ENCODE measurements at regions not wholly inside any gene's neighbourhood (a gene's known extent, or its start where the extent isn't known, plus 50 kb on each side); places are given as distances from the start of the nearest gene placed in this dataset.
A peak's percentile ranks its signal among the peaks of the same experiment; 100 is the strongest.

GRCh38 chr1:235009561-235010306, 118.9 kb downstream of the TOMM20 start:
- no peak for DNase-seq

- no peak for DNase-seq
Observed at GRCh38 chr1:235009074-235009473, 119.6 kb downstream of the TOMM20 start.

GRCh38 chr1:235008239-235008638, 120.4 kb downstream of the TOMM20 start:
- DNase-seq, result no peak

DNA sequence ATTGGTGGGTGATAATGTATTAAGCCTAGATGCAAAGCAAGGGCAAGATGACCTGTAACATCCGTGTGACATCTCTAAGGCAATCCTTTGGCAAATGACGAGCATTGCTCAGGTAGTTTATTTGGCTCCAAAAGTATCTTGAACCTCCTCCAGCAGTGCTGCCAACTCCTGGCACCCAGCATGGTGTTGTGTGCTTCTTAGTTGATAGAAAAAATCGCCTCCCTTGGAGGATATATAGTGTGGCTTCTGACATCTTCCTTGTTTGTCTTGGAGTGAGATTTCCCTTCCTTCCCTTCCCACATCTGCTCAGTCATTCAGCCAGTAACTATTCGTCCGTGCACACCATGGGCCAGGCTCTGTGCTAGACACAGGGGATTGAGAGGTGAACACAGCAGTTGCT, 121.8 kb downstream of the TOMM20 start:
- DNase-seq, result no peak

GRCh38 chr1:235006132-235006721, 122.4 kb downstream of the TOMM20 start:
- DNase-seq, result no peak

DNA sequence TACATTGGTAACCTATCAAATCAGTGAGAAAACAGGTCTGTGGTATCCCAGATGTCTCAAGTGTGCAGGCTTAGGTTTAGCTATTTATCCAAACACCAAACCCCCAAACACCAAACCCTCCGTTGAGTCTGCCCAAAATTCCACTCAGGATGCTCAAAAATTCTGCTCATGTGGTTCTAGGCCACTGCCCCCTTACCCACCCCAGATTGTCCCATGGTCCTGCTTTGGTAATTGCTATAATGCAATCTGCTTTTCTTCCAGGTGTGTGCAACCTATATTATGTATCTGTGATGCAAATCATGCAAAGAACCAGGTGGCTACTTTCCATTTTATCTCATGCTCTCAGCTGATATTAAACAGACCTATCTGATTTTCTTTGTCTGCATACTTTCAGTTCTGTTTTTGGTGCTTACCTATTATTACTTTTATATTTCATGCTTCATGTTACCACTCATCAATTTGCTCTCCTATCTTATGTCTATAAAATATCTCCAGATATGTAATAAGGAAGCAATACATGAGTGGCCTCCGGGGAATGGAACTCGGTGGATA, 123.7 kb downstream of the TOMM20 start:
- no peak for DNase-seq

DNA sequence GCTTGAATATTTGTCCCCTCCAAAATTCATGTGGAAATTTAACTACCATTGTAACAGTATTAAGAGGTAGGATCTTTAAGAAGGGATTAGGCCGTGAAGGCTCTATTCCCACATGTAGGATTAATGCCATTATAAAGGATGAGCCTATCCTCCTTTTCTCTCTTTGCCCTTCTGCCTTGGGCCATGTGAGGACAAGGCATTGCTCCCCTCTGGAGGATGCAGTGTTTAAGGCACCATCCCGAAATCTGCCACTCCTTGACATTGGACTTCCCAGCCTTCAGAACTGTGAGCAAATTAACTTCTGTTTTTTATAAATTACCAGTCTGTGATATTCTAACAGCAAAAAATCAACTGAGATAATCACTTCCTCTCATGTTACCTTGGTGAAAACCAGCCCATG, 124.4 kb downstream of the TOMM20 start:
- DNase-seq, result no peak

- no peak for DNase-seq
Observed at GRCh38 chr1:235002706-235003300, 125.8 kb downstream of the TOMM20 start.

- no peak for DNase-seq
Observed at GRCh38 chr1:234999513-234999940, 129.1 kb downstream of the TOMM20 start.

DNA sequence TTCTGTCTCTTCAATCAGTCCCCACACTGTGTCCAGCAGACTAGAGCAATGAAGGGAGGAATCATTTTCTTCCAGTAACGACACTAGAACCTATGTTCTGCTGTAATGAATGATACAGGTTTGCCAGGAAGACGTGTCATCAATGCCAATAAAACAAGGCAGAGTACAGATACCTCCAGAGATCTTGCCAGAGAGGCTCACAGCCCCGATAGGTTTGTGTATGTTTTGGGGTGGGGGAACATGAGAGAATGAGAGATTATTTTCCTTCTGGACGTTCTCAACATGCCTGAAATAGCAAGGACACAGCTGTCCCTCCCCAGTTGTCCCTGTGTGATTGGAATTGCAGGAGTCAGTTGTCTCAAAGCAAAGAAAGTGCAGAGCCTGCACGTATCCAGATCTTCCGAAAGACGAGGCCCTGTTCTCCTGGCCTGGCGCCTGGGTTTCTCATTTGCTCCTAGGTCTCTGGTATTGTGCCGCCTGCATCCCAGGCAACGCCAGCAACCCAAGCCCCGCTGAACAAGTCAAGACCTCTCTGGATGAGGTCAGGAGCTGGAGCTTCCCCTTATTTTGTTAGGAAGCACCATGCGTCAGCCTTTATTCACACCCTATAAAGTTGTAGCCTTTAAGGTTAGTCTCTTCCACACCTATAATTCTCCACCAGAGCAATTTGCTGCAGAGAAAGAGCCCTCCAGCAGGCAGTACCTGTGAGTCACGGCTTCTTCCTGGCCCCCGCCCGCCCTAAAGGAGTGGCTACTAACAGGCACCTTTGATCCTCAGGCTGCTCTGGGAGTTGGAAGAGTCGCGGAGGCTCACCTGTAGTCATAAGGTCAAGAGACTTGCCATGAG, 130.5 kb downstream of the TOMM20 start:
- DNase-seq, result no peak

- DNase-seq, result peak; percentile 11
Observed at GRCh38 chr1:234997201-234997895, 131.3 kb downstream of the TOMM20 start.

DNA sequence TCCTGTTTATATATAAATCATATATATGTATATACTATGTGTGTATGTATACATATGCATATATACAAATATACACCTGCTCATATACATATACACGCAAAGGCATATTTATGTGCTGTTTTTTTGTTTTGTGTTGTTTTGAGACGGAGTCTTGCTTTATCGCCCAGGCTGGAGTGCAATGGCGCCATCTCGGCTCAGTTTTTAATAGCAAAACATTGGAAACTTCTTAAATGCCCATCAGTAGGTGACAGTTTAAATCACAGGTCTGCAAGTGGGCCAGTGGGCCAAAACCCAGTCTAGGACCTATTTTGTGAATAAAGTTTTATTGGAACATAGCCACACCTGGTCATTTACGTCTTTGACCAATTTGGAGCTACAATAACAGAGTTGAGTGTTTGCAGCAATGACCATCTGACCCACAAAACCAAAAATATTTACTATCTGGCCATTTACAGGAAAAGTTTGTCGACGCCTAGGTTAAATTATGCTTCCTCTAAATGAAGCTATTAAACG, 132.3 kb downstream of the TOMM20 start:
- DNase-seq, result no peak

GRCh38 chr1:234994436-234995295, 134.0 kb downstream of the TOMM20 start:
- DNase-seq, result no peak

GRCh38 chr1:234992065-234992464, 136.6 kb downstream of the TOMM20 start:
- DNase-seq, result no peak

- DNase-seq, result no peak
Observed at GRCh38 chr1:234990874-234991801, 137.5 kb downstream of the TOMM20 start.

- DNase-seq, result no peak
Observed at GRCh38 chr1:234990328-234990675, 138.3 kb downstream of the TOMM20 start.

DNA sequence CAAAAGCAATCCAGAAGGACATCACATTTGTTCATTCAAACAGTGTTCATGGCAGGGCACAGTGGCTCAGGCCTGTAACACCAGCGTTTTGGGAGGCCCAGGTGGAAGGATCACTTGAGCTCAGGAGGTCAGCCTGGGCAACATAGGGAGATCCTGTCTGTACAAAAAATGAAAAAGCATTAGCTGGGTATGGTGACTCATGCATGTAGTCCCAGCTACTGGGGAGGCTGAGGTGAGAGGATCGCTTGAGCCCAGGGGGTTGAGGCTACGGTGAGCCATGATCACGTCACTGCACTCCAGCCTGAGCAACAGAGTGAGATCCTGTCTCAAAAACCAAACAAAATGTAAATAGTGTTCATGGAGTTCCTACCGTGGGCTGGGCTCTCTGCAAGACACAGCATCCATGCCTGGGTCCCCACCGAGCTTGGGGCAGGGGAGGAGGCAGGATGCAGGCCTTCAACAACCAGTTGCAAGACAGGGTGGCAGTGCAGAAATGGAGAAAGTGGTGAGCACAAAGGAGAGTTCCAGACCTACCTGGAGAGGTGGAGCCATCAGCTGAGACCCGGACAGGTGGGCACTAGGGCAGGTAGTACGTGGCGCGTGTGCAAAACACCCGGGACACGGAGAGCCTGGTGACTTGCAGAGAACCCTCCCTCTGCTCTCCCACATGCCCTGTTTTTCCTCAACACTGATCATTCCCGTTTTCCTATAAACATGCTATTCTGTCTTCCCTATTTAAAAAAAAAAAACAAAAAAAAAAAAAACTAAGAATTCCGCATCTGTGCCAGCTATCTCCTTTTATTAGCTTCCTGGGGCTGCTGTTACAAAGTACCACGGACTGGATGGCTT, 138.9 kb downstream of the TOMM20 start:
- no peak for DNase-seq

GRCh38 chr1:234989019-234989418, 139.6 kb downstream of the TOMM20 start:
- DNase-seq, result no peak

DNA sequence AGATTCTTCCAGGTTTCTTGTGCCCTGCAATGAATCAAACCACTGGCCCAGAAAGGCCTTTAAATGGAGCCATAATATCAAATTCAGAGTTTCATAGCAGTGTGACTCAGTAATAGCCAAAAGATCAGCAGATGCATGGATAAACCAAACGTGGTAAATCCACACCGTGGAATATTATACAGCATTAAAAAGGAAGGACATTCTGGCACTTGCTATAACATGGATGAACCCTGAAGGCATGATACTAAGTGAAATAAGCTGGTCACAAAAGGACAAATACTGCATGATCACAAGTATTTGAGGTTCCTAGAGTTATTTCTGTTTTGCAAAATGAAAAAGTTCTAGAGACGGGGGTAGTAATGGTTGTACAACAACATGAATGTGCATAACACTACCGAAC, 140.1 kb downstream of the TOMM20 start:
- DNase-seq, result no peak
